Thoracic aorta (tissue), 2 donors: ENCODE measurements at regions not wholly inside any gene's neighbourhood (a gene's known extent, or its start where the extent isn't known, plus 50 kb on each side); places are given as distances from the start of the nearest gene placed in this dataset.

ENCODE experiments used
- ATAC-seq: fragments of 150-250 bp; one replicate; pipeline ENCODE4 v1.8.0; 2017; ENCODE audit warnings: low read depth; ENCODE audit not compliant: insufficient number of reproducible peaks, low FRiP score
- DNase-seq: peaks from one replicate; pipeline ENCODE4 v3.0.0-alpha.2; 2020; ENCODE audit warnings: low spot score
- H3K27ac ChIP-seq, 2 donors: fragments of 200-600 bp; sonication (generic); 1 replicate in 1 of 2; 2 replicates in 1 of 2; pipeline ENCODE4 v1.5.1; 2016; ENCODE audit warnings: mild to moderate bottlenecking in 2 of 2, moderate library complexity in 2 of 2
- H3K27me3 ChIP-seq: fragments of 200-600 bp; sonication (generic); replicated peaks from 2 replicates; pipeline ENCODE4 v1.6.0; 2016; ENCODE audit warnings: mild to moderate bottlenecking; ENCODE audit not compliant: insufficient read depth
- H3K36me3 ChIP-seq: fragments of 200-600 bp; sonication (generic); one replicate; pipeline ENCODE4 v1.5.1; 2016
- H3K4me1 ChIP-seq, 2 donors: fragments of 200-600 bp; sonication (generic); 1 replicate in 1 of 2; 2 replicates in 1 of 2; pipeline versions ENCODE4 v1.5.1 to v1.6.0; 2016; ENCODE audit warnings: low read depth in 2 of 2, mild to moderate bottlenecking in 1 of 2; ENCODE audit not compliant: control insufficient read depth in 1 of 2
- H3K4me3 ChIP-seq: fragments of 200-600 bp; sonication (generic); 2 replicates; pipeline ENCODE4 v1.5.1; 2016; ENCODE audit warnings: mild to moderate bottlenecking
- H3K9me3 ChIP-seq: fragments of 200-600 bp; sonication (generic); 2 replicates; pipeline ENCODE4 v1.5.1; 2016
- CTCF ChIP-seq: fragments of 200-600 bp; sonication (generic); IDR thresholded peaks from one replicate; pipeline ENCODE4 v1.5.1; 2019; ENCODE audit warnings: antibody characterized with exemption

GRCh38 chr10:3497581-3497980 is 287.4 kb downstream of the KLF6 start:
- ATAC-seq: no peak
- no peaks in the 10 kb centered on the region for H3K36me3 ChIP-seq
- no peaks in the 10 kb centered on the region for H3K27me3 ChIP-seq
- no peaks in the 10 kb centered on the region for H3K9me3 ChIP-seq
- peaks cover 10 to 36% of the 10 kb centered on the region in 2 donors for H3K4me1 ChIP-seq
- H3K27ac ChIP-seq: no peak overlapping the region
- DNase-seq: no peak
- no peak overlapping the region for H3K4me3 ChIP-seq
- no peak for TF ChIP-seq CTCF

GRCh38 chr10:3496138-3496537 is 288.9 kb downstream of the KLF6 start:
- H3K4me1 ChIP-seq: peaks cover 10 to 36% of the 10 kb centered on the region in 2 donors
- H3K36me3 ChIP-seq: no peaks in the 10 kb centered on the region
- TF ChIP-seq CTCF: no peak
- no peak overlapping the region for H3K4me3 ChIP-seq
- no peaks in the 10 kb centered on the region for H3K9me3 ChIP-seq
- ATAC-seq: no peak
- no peaks in the 10 kb centered on the region for H3K27me3 ChIP-seq
- H3K27ac ChIP-seq: no peak overlapping the region
- no peak for DNase-seq

GRCh38 chr10:3495281-3495680 is 289.7 kb downstream of the KLF6 start:
- no peak for DNase-seq
- no peak for ATAC-seq
- no peak for TF ChIP-seq CTCF
- Histone ChIP-seq H3K36me3 (no peaks in the 10 kb centered on the region), H3K27ac (peak overlapping the region; percentile 66 to 78), H3K4me1 (peaks cover 10 to 29% of the 10 kb centered on the region in 2 donors), H3K4me3 (no peak overlapping the region), H3K27me3 (no peaks in the 10 kb centered on the region), H3K9me3 (no peaks in the 10 kb centered on the region)

- H3K27me3 ChIP-seq: no peaks in the 10 kb centered on the region
- peak; percentile 26 for ATAC-seq
Observed at GRCh38 chr10:3494838-3495230, 290.2 kb downstream of the KLF6 start.

GRCh38 chr10:3494131-3494837 is 290.7 kb downstream of the KLF6 start:
- TF ChIP-seq CTCF: no peak
- Histone ChIP-seq H3K9me3 (no peaks in the 10 kb centered on the region), H3K36me3 (no peaks in the 10 kb centered on the region), H3K4me3 (peak overlapping the region; percentile 49), H3K4me1 (peaks cover under 1 to 22% of the 10 kb centered on the region in 2 donors), H3K27me3 (no peaks in the 10 kb centered on the region), H3K27ac (peak overlapping the region; percentile 66 to 78)
- peak; percentile 67 for ATAC-seq
- no peak for DNase-seq

More at GRCh38 chr10:3494838-3495230, 290.2 kb downstream of the KLF6 start:
- Histone ChIP-seq H3K27ac (peak overlapping the region; percentile 66 to 78), H3K9me3 (no peaks in the 10 kb centered on the region), H3K36me3 (no peaks in the 10 kb centered on the region), H3K4me3 (peak overlapping the region; percentile 49), H3K4me1 (peaks cover 6 to 26% of the 10 kb centered on the region in 2 donors)
- no peak for TF ChIP-seq CTCF
- no peak for DNase-seq
